Central memory CD8-positive, alpha-beta T cell (primary cell): ENCODE measurements at regions not wholly inside any gene's neighbourhood (a gene's known extent, or its start where the extent isn't known, plus 50 kb on each side); places are given as distances from the start of the nearest gene placed in this dataset.

Source experiments
- ATAC-seq: fragments of 150-1000 bp; cut with Tn5 transposase; replicated peaks from 2 replicates; pipeline ENCODE4 v1.10.0; 2022; ENCODE audit warnings: mild to moderate bottlenecking, moderate FRiP score, moderate number of reproducible peaks; ENCODE audit not compliant: poor library complexity, severe bottlenecking; ENCODE audit errors: extremely low read depth
- DNase-seq, 2 donors: peaks; one replicate each; pipeline ENCODE4 v3.0.0; 2021; ENCODE audit warnings: low spot score in 2 of 2
- H3K27ac Mint-ChIP-seq: one replicate; pipeline ENCODE4 v1.8.0; 2022; ENCODE audit warnings: low read depth, mild to moderate bottlenecking, moderate library complexity, mixed read lengths
- H3K27me3 Mint-ChIP-seq: one replicate; pipeline ENCODE4 v1.8.0; 2022; ENCODE audit warnings: mixed read lengths
- H3K36me3 Mint-ChIP-seq: one replicate; pipeline ENCODE4 v1.8.0; 2022; ENCODE audit warnings: mild to moderate bottlenecking, moderate library complexity, mixed read lengths; ENCODE audit not compliant: insufficient read depth
- H3K4me1 Mint-ChIP-seq: one replicate; pipeline ENCODE4 v1.8.0; 2022; ENCODE audit warnings: mixed read lengths
- H3K4me3 Mint-ChIP-seq: one replicate; pipeline ENCODE4 v1.8.0; 2022; ENCODE audit warnings: mild to moderate bottlenecking, moderate library complexity, mixed read lengths
- H3K9me3 Mint-ChIP-seq: one replicate; pipeline ENCODE4 v1.8.0; 2022; ENCODE audit warnings: mixed read lengths

GRCh38 chr13:85545771-85546170 is 253.4 kb downstream of the SLITRK6 start:
- DNase-seq (no peak), ATAC-seq (no peak)
- Mint-ChIP-seq H3K4me3 (no peak overlapping the region), H3K4me1 (no peaks in the 10 kb centered on the region), H3K9me3 (peaks cover 22% of the 10 kb centered on the region), H3K27me3 (no peaks in the 10 kb centered on the region), H3K36me3 (no peaks in the 10 kb centered on the region), H3K27ac (no peak overlapping the region)

GRCh38 chr13:85544756-85545155 is 254.5 kb downstream of the SLITRK6 start:
- H3K36me3 Mint-ChIP-seq: no peaks in the 10 kb centered on the region

GRCh38 chr13:85543144-85543543 is 256.1 kb downstream of the SLITRK6 start:
- peaks cover 22% of the 10 kb centered on the region for H3K9me3 Mint-ChIP-seq
- H3K4me3 Mint-ChIP-seq: no peak overlapping the region
- DNase-seq: no peak
- no peaks in the 10 kb centered on the region for H3K27me3 Mint-ChIP-seq
- H3K4me1 Mint-ChIP-seq: no peaks in the 10 kb centered on the region
- ATAC-seq: no peak
- H3K27ac Mint-ChIP-seq: no peak overlapping the region
- H3K36me3 Mint-ChIP-seq: no peaks in the 10 kb centered on the region

More at GRCh38 chr13:85544756-85545155, 254.5 kb downstream of the SLITRK6 start:
- H3K9me3 Mint-ChIP-seq: peaks cover 22% of the 10 kb centered on the region
- no peak overlapping the region for H3K27ac Mint-ChIP-seq
- H3K27me3 Mint-ChIP-seq: no peaks in the 10 kb centered on the region
- DNase-seq (no peak), ATAC-seq (no peak)
- no peaks in the 10 kb centered on the region for H3K4me1 Mint-ChIP-seq
- H3K4me3 Mint-ChIP-seq: no peak overlapping the region

DNA sequence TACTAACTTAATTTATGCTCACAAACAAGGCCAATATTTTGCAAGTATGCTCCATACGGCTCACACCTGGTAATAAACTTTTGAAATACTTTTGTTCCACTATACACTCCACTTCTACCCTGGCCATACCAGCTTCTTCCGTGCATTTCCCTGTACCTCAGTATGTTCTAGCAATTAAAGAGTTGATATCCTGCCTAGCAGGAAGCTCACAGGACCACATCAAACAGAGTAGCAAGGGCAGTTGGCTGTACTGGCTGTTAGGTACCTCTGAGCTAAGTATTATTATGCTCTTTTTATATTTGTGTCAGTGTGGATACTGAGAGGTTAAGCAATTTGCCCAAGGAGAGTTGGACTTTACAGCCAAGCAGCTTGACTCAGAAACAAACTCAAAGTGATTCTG is 257.7 kb downstream of the SLITRK6 start:
- H3K27ac Mint-ChIP-seq: no peak overlapping the region
- ATAC-seq (no peak), DNase-seq (no peak)
- peaks cover 17% of the 10 kb centered on the region for H3K9me3 Mint-ChIP-seq
- H3K4me1 Mint-ChIP-seq: no peaks in the 10 kb centered on the region
- no peaks in the 10 kb centered on the region for H3K27me3 Mint-ChIP-seq
- no peak overlapping the region for H3K4me3 Mint-ChIP-seq
- H3K36me3 Mint-ChIP-seq: no peaks in the 10 kb centered on the region

- Mint-ChIP-seq H3K36me3 (no peaks in the 10 kb centered on the region), H3K4me1 (no peaks in the 10 kb centered on the region), H3K27ac (no peak overlapping the region), H3K9me3 (peaks cover 11% of the 10 kb centered on the region), H3K4me3 (no peak overlapping the region), H3K27me3 (no peaks in the 10 kb centered on the region)
- ATAC-seq (no peak), DNase-seq (no peak)
Observed at GRCh38 chr13:85538957-85539356, 260.3 kb downstream of the SLITRK6 start.

DNA sequence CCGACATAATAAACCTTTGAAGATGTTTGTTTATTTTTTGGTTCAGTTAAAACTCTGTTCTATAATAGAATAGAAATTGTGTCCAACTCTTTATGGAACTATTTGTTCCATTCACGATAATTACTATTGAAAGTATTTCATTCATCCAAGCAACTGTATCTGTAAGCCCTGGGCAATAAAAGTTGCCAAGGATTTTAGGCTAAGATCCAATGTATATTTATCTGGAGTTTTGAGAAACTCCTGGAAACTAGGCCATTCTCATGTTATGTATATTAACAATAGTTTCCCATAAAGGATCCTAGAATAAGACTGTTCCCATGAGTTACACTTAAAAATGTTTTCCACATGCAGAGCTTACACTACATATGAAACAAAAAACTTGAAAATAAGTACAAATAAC is 261.6 kb downstream of the SLITRK6 start:
- no peaks in the 10 kb centered on the region for H3K36me3 Mint-ChIP-seq
- no peak overlapping the region for H3K4me3 Mint-ChIP-seq
- no peaks in the 10 kb centered on the region for H3K4me1 Mint-ChIP-seq
- H3K27me3 Mint-ChIP-seq: no peaks in the 10 kb centered on the region
- H3K9me3 Mint-ChIP-seq: peaks cover 11% of the 10 kb centered on the region
- no peak overlapping the region for H3K27ac Mint-ChIP-seq
- no peak for ATAC-seq
- DNase-seq: no peak

- DNase-seq (no peak), ATAC-seq (no peak)
- Mint-ChIP-seq H3K4me3 (no peak overlapping the region), H3K27me3 (no peaks in the 10 kb centered on the region), H3K36me3 (no peaks in the 10 kb centered on the region), H3K27ac (no peak overlapping the region), H3K9me3 (peaks cover 11% of the 10 kb centered on the region), H3K4me1 (no peaks in the 10 kb centered on the region)
Observed at GRCh38 chr13:85536706-85537105, 262.5 kb downstream of the SLITRK6 start.

DNA sequence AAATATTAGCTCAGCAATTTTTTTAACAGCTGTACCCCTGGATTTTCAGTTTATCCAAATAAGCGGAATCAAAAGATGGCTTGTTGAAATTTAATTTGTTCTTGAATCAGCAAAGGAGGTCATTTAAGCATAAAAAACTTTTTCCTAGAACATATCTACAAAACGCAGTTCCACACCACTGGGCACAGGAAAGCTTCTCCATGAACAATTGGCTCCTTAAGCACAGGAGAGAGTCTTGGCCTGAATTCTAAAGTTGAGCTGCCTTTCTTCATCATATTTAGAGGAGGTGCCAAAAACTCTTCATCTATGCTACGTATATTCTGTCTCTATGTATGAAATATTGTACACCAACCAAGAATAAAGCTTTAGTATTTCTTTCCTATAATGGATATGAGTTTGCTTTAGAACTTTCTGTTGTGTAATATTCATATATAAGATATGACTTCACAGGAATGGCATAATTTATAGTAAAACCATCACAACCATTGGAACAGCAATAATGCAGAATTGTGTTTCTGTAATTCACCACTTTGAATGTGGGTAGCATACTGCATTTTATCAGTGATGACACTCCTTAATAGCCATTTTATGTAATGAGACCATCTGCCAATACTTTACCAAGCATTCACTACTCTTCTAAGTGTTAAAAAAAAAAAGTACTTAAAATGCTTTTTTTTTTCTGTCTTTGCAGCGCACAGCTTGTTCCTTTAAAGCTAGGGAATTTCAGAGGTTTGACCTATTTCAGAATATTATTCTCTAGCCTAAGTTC is 263.7 kb downstream of the SLITRK6 start:
- no peak overlapping the region for H3K4me3 Mint-ChIP-seq
- H3K27ac Mint-ChIP-seq: no peak overlapping the region
- H3K4me1 Mint-ChIP-seq: no peaks in the 10 kb centered on the region
- H3K27me3 Mint-ChIP-seq: no peaks in the 10 kb centered on the region
- no peak for ATAC-seq
- peaks cover 11% of the 10 kb centered on the region for H3K9me3 Mint-ChIP-seq
- DNase-seq: no peak
- H3K36me3 Mint-ChIP-seq: no peaks in the 10 kb centered on the region

DNA sequence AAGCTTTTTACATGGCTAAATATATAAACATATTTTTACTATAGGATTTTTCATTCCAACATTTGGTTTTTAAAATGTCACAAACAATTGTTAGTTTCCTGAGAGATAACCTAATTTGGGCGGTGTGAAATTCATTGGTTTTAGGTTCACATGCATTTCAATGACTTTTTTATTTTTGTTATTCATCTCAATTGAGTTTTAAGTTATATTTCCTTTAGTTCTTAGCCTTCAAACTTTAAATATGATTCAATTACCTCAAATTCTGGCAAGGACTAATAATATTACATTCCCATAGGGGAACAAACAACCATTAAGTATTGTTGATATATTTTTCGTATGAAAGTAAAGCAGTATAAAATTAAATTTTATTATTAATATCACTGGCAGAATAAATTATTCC is 265.3 kb downstream of the SLITRK6 start:
- H3K27me3 Mint-ChIP-seq: no peaks in the 10 kb centered on the region
- peaks cover 9% of the 10 kb centered on the region for H3K9me3 Mint-ChIP-seq
- H3K36me3 Mint-ChIP-seq: no peaks in the 10 kb centered on the region
- H3K4me3 Mint-ChIP-seq: no peak overlapping the region
- no peak overlapping the region for H3K27ac Mint-ChIP-seq
- no peak for ATAC-seq
- H3K4me1 Mint-ChIP-seq: no peaks in the 10 kb centered on the region
- no peak for DNase-seq

- Mint-ChIP-seq H3K27ac (no peak overlapping the region), H3K4me3 (no peak overlapping the region), H3K36me3 (no peaks in the 10 kb centered on the region), H3K4me1 (no peaks in the 10 kb centered on the region), H3K27me3 (no peaks in the 10 kb centered on the region), H3K9me3 (no peaks in the 10 kb centered on the region)
- no peak for DNase-seq
- no peak for ATAC-seq
Observed at GRCh38 chr13:85529218-85529594, 270.0 kb downstream of the SLITRK6 start.

DNA sequence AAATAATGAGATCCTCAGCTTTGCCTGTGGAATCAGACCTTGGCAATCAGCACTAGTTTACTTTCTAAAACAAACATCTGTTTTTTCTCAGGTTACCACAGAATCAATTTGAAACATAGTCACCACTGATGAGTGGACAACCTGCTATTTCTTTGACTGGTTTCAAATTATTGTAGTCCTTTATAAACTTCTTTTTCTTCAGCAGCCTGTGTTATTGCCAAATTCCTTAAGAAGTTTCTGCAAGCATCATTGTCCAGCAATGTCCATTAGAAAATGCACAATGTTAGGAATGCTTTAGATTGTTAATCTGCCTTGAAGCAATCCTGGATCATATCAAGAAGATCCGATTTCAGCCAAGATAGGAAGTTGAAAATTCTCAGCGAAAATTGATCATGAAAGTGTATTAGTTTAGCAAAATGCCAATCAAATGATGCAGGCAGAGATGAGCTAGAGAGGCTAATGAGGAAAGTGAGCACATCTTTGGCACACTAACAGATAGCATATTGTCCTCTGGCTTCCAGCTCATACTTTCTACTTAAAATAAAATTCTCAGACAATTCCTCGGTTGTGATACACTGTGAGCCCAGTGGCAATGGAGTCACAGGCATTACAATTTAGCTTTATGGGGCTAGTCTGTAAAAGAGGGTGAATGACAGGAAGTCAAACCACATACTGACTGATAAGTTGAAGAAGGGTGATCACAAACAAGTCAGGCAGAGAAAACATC is 270.6 kb downstream of the SLITRK6 start:
- Mint-ChIP-seq H3K9me3 (no peaks in the 10 kb centered on the region), H3K4me3 (no peak overlapping the region), H3K27me3 (no peaks in the 10 kb centered on the region), H3K27ac (no peak overlapping the region), H3K36me3 (no peaks in the 10 kb centered on the region), H3K4me1 (no peaks in the 10 kb centered on the region)
- ATAC-seq (no peak), DNase-seq (no peak)

DNA sequence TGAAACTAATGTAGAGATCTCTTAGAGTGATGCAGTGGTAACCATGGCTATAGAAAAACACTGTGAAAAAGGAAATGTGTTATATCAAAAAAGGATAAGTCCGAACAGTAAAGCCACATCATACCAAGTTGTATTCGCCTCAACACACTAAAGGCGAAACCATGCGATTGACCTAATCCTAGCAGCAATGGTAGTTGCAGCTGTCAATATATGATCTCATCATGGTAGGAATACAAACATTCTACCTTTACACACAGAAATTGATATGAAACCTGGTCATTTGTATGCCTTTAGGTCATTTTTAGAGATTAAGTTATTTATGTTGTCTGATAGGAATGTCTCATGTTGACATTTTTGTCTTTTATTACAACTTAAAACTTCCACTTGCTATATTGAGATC is 271.9 kb downstream of the SLITRK6 start:
- no peaks in the 10 kb centered on the region for H3K9me3 Mint-ChIP-seq
- H3K27ac Mint-ChIP-seq: no peak overlapping the region
- no peaks in the 10 kb centered on the region for H3K27me3 Mint-ChIP-seq
- no peak overlapping the region for H3K4me3 Mint-ChIP-seq
- H3K4me1 Mint-ChIP-seq: no peaks in the 10 kb centered on the region
- ATAC-seq (no peak), DNase-seq (no peak)
- H3K36me3 Mint-ChIP-seq: no peaks in the 10 kb centered on the region

- Mint-ChIP-seq H3K9me3 (no peaks in the 10 kb centered on the region), H3K27ac (no peak overlapping the region), H3K36me3 (no peaks in the 10 kb centered on the region), H3K27me3 (no peaks in the 10 kb centered on the region), H3K4me3 (no peak overlapping the region), H3K4me1 (no peaks in the 10 kb centered on the region)
- ATAC-seq: no peak
- no peak for DNase-seq
Observed at GRCh38 chr13:85525411-85525810, 273.8 kb downstream of the SLITRK6 start.
